Mesodermal cell (in vitro differentiated cells): ENCODE measurements at regions not wholly inside any gene's neighbourhood (a gene's known extent, or its start where the extent isn't known, plus 50 kb on each side); places are given as distances from the start of the nearest gene placed in this dataset.

Source experiments
- H3K27ac ChIP-seq: 2 replicates; pipeline ENCODE4 v1.7.0; 2013; ENCODE audit warnings: mild to moderate bottlenecking, low read depth, low read length, moderate library complexity; ENCODE audit not compliant: severe bottlenecking
- H3K36me3 ChIP-seq: 2 replicates; pipeline ENCODE4 v1.7.1; 2013; ENCODE audit warnings: mild to moderate bottlenecking, low read length, moderate library complexity; ENCODE audit not compliant: control insufficient read depth, insufficient read depth
- H3K4me1 ChIP-seq: one replicate; pipeline ENCODE4 v1.7.1; 2013; ENCODE audit warnings: mild to moderate bottlenecking, low read length; ENCODE audit not compliant: insufficient read depth, control insufficient read depth, poor library complexity, severe bottlenecking
- H3K4me3 ChIP-seq: 2 replicates; pipeline ENCODE4 v1.7.0; 2013; ENCODE audit warnings: low read length, control low read depth, mild to moderate bottlenecking; ENCODE audit not compliant: insufficient read depth, poor library complexity, severe bottlenecking; ENCODE audit errors: extremely low read depth
- H3K9me3 ChIP-seq: 2 replicates; pipeline ENCODE4 v1.7.1; 2013; ENCODE audit warnings: mild to moderate bottlenecking, low read length, moderate library complexity; ENCODE audit not compliant: control insufficient read depth
- WGBS, 2 experiments: methylation state at CpG; one replicate each; pipeline ENCODE4 v1.1.5; 2013; ENCODE audit warnings: missing lambda C conversion rate in 2 of 2; ENCODE audit not compliant: insufficient coverage in 2 of 2; 5-methylcytosine and 5-hydroxymethylcytosine counted together

GRCh38 chr2:2523461-2524347, 192.6 kb upstream of the MYT1L start:
- no peaks in the 10 kb centered on the region for H3K9me3 ChIP-seq
- H3K4me3 ChIP-seq, result no peak overlapping the region
- H3K27ac ChIP-seq, result no peak overlapping the region
- WGBS, 2 experiments, result 74 to 79% methylated on average over 3 to 4 of the region's 7 CpGs
- peaks cover 11% of the 10 kb centered on the region for H3K4me1 ChIP-seq
- no peaks in the 10 kb centered on the region for H3K36me3 ChIP-seq

- Histone ChIP-seq H3K4me3 (no peak overlapping the region), H3K27ac (no peak overlapping the region), H3K4me1 (no peaks in the 10 kb centered on the region), H3K9me3 (no peaks in the 10 kb centered on the region), H3K36me3 (no peaks in the 10 kb centered on the region)
- 69 to 74% methylated on average over 6 to 10 of the region's 10 CpGs for WGBS, 2 experiments
These were observed 189.3 kb upstream of the MYT1L start for GRCh38 chr2:2520401-2520811.

DNA sequence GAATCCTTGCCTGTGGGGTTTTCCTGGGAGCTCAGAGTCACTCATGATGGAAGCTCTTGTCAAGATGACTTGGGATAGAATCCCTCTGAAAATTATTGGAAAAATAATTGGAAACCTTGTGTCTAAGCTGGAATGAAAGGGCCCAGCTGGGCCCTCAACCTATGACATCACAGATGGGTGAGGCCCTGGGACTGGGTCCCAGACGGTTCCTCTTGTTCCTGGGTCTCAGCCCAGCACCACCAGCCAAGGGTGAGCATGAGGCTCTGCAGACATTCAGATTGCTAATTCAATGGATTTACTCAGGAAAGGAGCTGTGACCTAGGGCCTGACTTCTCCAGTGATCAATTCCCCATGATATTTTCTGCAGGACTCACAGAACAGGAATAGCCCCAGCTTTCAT, 188.3 kb upstream of the MYT1L start:
- no peaks in the 10 kb centered on the region for H3K4me1 ChIP-seq
- H3K36me3 ChIP-seq, result no peaks in the 10 kb centered on the region
- H3K9me3 ChIP-seq, result no peaks in the 10 kb centered on the region
- H3K4me3 ChIP-seq, result no peak overlapping the region
- H3K27ac ChIP-seq, result no peak overlapping the region
- 75 to 86% methylated on average over 1 of the region's 1 CpG for WGBS, 2 experiments

DNA sequence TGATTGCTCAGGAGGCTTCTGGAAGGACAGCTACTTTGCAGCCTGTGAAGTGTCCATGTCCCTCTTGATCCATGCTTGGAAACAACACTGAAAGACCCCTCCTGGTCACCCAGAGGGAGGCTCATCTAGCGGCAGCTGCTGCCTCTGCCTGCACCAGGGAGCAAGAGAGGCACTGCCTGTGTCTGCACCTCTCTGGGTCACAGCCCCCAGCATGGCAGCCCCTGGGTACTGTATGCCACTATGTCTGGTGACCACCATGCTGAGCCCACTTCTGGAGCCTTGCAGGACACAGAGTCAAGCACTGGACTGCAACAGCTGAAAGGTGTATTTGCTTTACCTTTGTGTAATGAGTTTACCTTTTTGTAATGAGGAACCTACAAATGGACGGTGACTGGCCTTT, 186.3 kb upstream of the MYT1L start:
- 40 to 57% methylated on average over 1 of the region's 2 CpGs for WGBS, 2 experiments
- Histone ChIP-seq H3K4me3 (no peak overlapping the region), H3K4me1 (no peaks in the 10 kb centered on the region), H3K9me3 (no peaks in the 10 kb centered on the region), H3K36me3 (no peaks in the 10 kb centered on the region), H3K27ac (no peak overlapping the region)

- Histone ChIP-seq H3K4me1 (no peaks in the 10 kb centered on the region), H3K36me3 (no peaks in the 10 kb centered on the region), H3K9me3 (no peaks in the 10 kb centered on the region), H3K4me3 (no peak overlapping the region), H3K27ac (no peak overlapping the region)
- 86 to 90% methylated on average over 10 to 13 of the region's 14 CpGs for WGBS, 2 experiments
These were observed 185.3 kb upstream of the MYT1L start for GRCh38 chr2:2516386-2516785.

GRCh38 chr2:2512931-2513330, 181.9 kb upstream of the MYT1L start:
- WGBS, 2 experiments, result 88 to 98% methylated on average over 9 to 10 of the region's 10 CpGs
- Histone ChIP-seq H3K9me3 (no peaks in the 10 kb centered on the region), H3K27ac (no peak overlapping the region), H3K4me3 (no peak overlapping the region), H3K4me1 (no peaks in the 10 kb centered on the region), H3K36me3 (no peaks in the 10 kb centered on the region)

DNA sequence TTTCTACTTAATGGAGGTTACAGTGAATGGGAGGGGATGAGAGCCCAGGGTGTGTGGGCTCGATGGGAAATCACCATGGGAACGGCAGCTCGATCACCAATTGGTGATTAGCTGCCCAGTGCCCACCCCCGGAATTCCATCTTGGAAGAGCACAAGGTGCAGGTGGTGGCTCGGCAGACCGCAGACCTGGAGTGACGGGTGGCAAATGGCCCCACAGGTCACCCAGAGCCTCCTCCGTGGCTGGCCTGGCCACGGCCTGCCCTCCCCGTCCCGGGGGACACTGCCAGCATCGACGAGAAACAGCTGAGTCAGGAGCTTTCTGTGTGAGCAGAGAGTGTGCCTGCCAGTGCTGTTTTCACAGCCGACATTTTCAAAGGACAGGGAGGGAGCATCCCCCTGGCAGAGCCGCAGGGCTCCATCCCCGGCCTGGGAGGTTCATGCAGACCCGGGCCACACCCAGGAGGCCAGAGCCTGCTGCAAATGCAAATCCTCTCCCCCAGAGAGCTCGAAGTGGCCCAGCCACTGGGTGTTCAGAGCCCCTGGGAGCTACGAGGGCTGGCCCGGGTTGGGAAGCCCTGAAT, 176.4 kb upstream of the MYT1L start:
- H3K27ac ChIP-seq, result no peak overlapping the region
- no peaks in the 10 kb centered on the region for H3K4me1 ChIP-seq
- H3K4me3 ChIP-seq, result no peak overlapping the region
- WGBS, 2 experiments, result 76 to 77% methylated on average over 18 of the region's 20 CpGs
- no peaks in the 10 kb centered on the region for H3K36me3 ChIP-seq
- H3K9me3 ChIP-seq, result peaks cover 9% of the 10 kb centered on the region

DNA sequence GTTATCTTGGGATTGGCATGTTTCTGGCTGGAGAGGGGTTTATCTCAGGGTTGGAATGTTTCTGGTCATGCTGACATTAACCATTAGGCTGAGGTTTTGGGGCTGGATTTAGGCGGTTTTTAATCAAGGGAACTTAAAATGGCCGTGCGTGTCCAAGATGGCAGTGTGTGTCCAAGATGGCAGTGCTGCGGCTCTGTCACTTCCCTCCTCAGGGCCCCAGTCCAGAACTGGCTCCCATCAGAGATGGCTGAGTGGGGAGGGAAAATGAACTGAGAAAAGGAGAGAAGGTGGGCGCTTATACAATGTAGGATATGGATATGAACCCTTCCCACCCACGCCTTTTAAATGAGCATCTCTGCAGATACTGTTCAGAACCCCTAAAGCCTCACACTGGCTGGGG, 175.5 kb upstream of the MYT1L start:
- H3K4me3 ChIP-seq, result no peak overlapping the region
- 100% methylated on average over 3 of the region's 6 CpGs; no CpG with 5 or more reads in 1 of the 2 experiments for WGBS, 2 experiments
- peaks cover 9% of the 10 kb centered on the region for H3K9me3 ChIP-seq
- no peaks in the 10 kb centered on the region for H3K4me1 ChIP-seq
- H3K27ac ChIP-seq, result no peak overlapping the region
- H3K36me3 ChIP-seq, result no peaks in the 10 kb centered on the region

- H3K36me3 ChIP-seq, result no peaks in the 10 kb centered on the region
- H3K4me1 ChIP-seq, result no peaks in the 10 kb centered on the region
- H3K27ac ChIP-seq, result no peak overlapping the region
- 88 to 91% methylated on average over 3 of the region's 4 CpGs for WGBS, 2 experiments
- H3K9me3 ChIP-seq, result peaks cover 9% of the 10 kb centered on the region
- no peak overlapping the region for H3K4me3 ChIP-seq
These were observed 174.5 kb upstream of the MYT1L start for GRCh38 chr2:2505604-2506003.

DNA sequence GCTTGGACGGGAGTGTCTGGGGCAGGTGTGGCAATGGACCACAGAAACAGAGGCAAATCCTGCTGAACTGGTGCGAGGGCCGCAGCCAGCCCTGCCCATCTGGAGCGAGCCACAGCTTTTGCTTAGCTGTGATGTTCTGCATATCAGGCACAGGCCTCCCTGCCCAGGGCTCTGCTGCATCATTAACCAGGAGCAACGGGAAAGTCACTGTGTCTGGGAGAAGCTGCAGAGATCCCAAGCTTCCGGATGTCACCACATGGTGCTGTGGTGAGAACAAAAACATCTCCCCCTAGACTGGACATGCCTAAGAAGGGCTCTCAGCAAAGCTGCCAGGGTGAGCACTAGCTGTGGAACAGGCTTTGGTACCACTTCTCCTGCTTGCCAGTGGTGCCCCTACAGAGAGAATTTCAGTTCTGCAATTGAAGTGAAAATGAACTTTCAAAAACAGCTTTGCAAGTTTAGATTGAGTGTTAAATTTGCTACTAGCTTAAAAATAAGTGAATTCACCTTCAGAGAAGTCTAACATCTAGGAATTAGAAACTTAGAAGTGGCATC, 172.9 kb upstream of the MYT1L start:
- Histone ChIP-seq H3K9me3 (peaks cover 9% of the 10 kb centered on the region), H3K36me3 (no peaks in the 10 kb centered on the region), H3K4me3 (no peak overlapping the region), H3K27ac (no peak overlapping the region), H3K4me1 (no peaks in the 10 kb centered on the region)
- 84 to 85% methylated on average over 5 to 6 of the region's 6 CpGs for WGBS, 2 experiments

GRCh38 chr2:2502201-2502549, 171.1 kb upstream of the MYT1L start:
- no peaks in the 10 kb centered on the region for H3K4me1 ChIP-seq
- no peaks in the 10 kb centered on the region for H3K36me3 ChIP-seq
- H3K4me3 ChIP-seq, result no peak overlapping the region
- WGBS, 2 experiments, result 91 to 95% methylated on average over 3 of the region's 4 CpGs
- no peak overlapping the region for H3K27ac ChIP-seq
- peaks cover 9% of the 10 kb centered on the region for H3K9me3 ChIP-seq
